GM06990 (cell line): ENCODE measurements at regions not wholly inside any gene's neighbourhood (a gene's known extent, or its start where the extent isn't known, plus 50 kb on each side); places are given as distances from the start of the nearest gene placed in this dataset.

Source experiments
- DNase-seq: peaks from one replicate; pipeline ENCODE4 v3.0.0-alpha.2; 2011; ENCODE audit not compliant: insufficient read length; ENCODE audit errors: extremely low read depth
- H3K27me3 ChIP-seq: replicated peaks from 2 replicates; pipeline ENCODE4 v1.6.0; 2011; ENCODE audit warnings: low read length; ENCODE audit not compliant: control insufficient read depth, insufficient read depth
- H3K36me3 ChIP-seq: 2 replicates; pipeline ENCODE4 v1.5.1; 2011; ENCODE audit warnings: low read length; ENCODE audit not compliant: control insufficient read depth, insufficient read depth
- H3K4me3 ChIP-seq: replicated peaks from 2 replicates; pipeline ENCODE4 v1.5.1; 2011; ENCODE audit warnings: low read depth, mild to moderate bottlenecking, control low read depth, low read length
- CTCF ChIP-seq: IDR thresholded peaks from 2 replicates; pipeline ENCODE4 v1.5.1; 2011; ENCODE audit warnings: low read length, control low read depth, mild to moderate bottlenecking, inconsistent platforms; ENCODE audit not compliant: insufficient read depth, poor library complexity, severe bottlenecking

- Histone ChIP-seq H3K36me3 (no peaks in the 10 kb centered on the region), H3K27me3 (no peaks in the 10 kb centered on the region), H3K4me3 (no peak overlapping the region)
- TF ChIP-seq CTCF, result no peak
- no peak for DNase-seq
These were observed 148.3 kb upstream of the IRX3 start for GRCh38 chr16:54434859-54435258.

- no peaks in the 10 kb centered on the region for H3K27me3 ChIP-seq
- no peak for TF ChIP-seq CTCF
- no peak overlapping the region for H3K4me3 ChIP-seq
- DNase-seq, result no peak
- H3K36me3 ChIP-seq, result no peaks in the 10 kb centered on the region
These were observed 146.3 kb upstream of the IRX3 start for GRCh38 chr16:54432897-54433229.

- Histone ChIP-seq H3K36me3 (no peaks in the 10 kb centered on the region), H3K27me3 (no peaks in the 10 kb centered on the region), H3K4me3 (no peak overlapping the region)
- no peak for TF ChIP-seq CTCF
- DNase-seq, result no peak
These were observed 145.7 kb upstream of the IRX3 start for GRCh38 chr16:54431997-54432896.

- H3K4me3 ChIP-seq, result no peak overlapping the region
- DNase-seq, result no peak
These were observed 144.7 kb upstream of the IRX3 start for GRCh38 chr16:54431041-54431996.

GRCh38 chr16:54430491-54431030 is 144.0 kb upstream of the IRX3 start:
- DNase-seq, result no peak
- no peak for TF ChIP-seq CTCF
- no peaks in the 10 kb centered on the region for H3K27me3 ChIP-seq
- H3K36me3 ChIP-seq, result no peaks in the 10 kb centered on the region
- H3K4me3 ChIP-seq, result no peak overlapping the region

More at GRCh38 chr16:54431041-54431996, 144.7 kb upstream of the IRX3 start:
- TF ChIP-seq CTCF, result no peak
- Histone ChIP-seq H3K36me3 (no peaks in the 10 kb centered on the region), H3K27me3 (no peaks in the 10 kb centered on the region)
